Stomach (tissue), 8 donors: ENCODE measurements at regions not wholly inside any gene's neighbourhood (a gene's known extent, or its start where the extent isn't known, plus 50 kb on each side); places are given as distances from the start of the nearest gene placed in this dataset.
A peak's percentile ranks its signal among the peaks of the same experiment; 100 is the strongest.

Experiments used
- DNase-seq, 2 donors: peaks; one replicate each; pipeline versions ENCODE4 v3.0.0 to v3.0.0-alpha.2; 2013 to 2019
- H3K27ac ChIP-seq, 5 donors: fragments of 200-600 bp in 4 of 5; sonication (generic) in 4 of 5; one replicate each; pipeline ENCODE4 v1.5.1; 2013 to 2019; ENCODE audit warnings: mild to moderate bottlenecking in 1 of 5, moderate library complexity in 1 of 5
- H3K27me3 ChIP-seq, 3 donors: fragments of 200-600 bp; sonication (generic); one replicate each; pipeline ENCODE4 v1.5.1; 2017 to 2019; ENCODE audit warnings: mixed run types in 1 of 3
- H3K36me3 ChIP-seq, 4 donors: fragments of 200-600 bp; sonication (generic); 1 replicate in 3 of 4; 2 replicates in 1 of 4; pipeline ENCODE4 v1.5.1; 2016 to 2019
- H3K4me1 ChIP-seq, 4 donors: fragments of 200-600 bp; sonication (generic); one replicate each; pipeline ENCODE4 v1.5.1; 2016 to 2019
- H3K4me3 ChIP-seq, 4 donors: fragments of 200-600 bp; sonication (generic) in 3 of 4; one replicate each; pipeline ENCODE4 v1.5.1; 2016 to 2019; ENCODE audit warnings: mild to moderate bottlenecking in 1 of 4
- H3K9me3 ChIP-seq, 4 donors: fragments of 200-600 bp; sonication (generic); one replicate each; pipeline ENCODE4 v1.5.1; 2016 to 2019
- CTCF ChIP-seq, 7 experiments: fragments of 450-650 bp in 4 of 7; fragments of 200-600 bp in 3 of 7; sonication (generic) in 3 of 7; IDR thresholded peaks; one replicate each; pipeline ENCODE4 v1.5.1; 2016 to 2019; ENCODE audit warnings: antibody characterized with exemption in 7 of 7, control low read depth in 2 of 7, mild to moderate bottlenecking in 1 of 7
- EP300 ChIP-seq: sonication (generic); formaldehyde crosslinking; IDR thresholded peaks from one replicate; pipeline ENCODE4 v1.6.1; 2017; ENCODE audit warnings: antibody characterized with exemption
- POLR2A ChIP-seq, 4 donors: fragments of 450-650 bp; IDR thresholded peaks; one replicate each; pipeline ENCODE4 v1.6.1; 2016; ENCODE audit warnings: antibody characterized with exemption in 4 of 4, control low read depth in 2 of 4, mild to moderate bottlenecking in 1 of 4, moderate library complexity in 1 of 4
- POLR2AphosphoS5 ChIP-seq, 3 donors: sonication (generic); formaldehyde crosslinking; IDR thresholded peaks; one replicate each; pipeline ENCODE4 v1.6.1; 2016; ENCODE audit warnings: antibody characterized with exemption in 3 of 3
- WGBS, 5 donors: extraction: QIAGEN DNeasy Blood & Tissue Kit in 3 of 5; methylation state at CpG; one replicate each; pipeline versions ENCODE4 v1.1.5 to v1.1.7; 2013 to 2018; 5-methylcytosine and 5-hydroxymethylcytosine counted together
- intact Hi-C: fragments of 100-400 bp; cut with DNase I; formaldehyde crosslinking; loops from one replicate; pipeline ENCODE4 v1.15.1; 2023; ENCODE audit warnings: low total_unique reads
- donor health status: healthy with polysubstance abuse.
- donor health status: Bipolar disorder and iron deficiency.
- donor health status: healthy.

GRCh38 chr2:145325485-145325884 is 805.6 kb upstream of the ZEB2 start:
- 74 to 82% (median 76%) methylated on average over 4 of the region's 4 CpGs for WGBS, 5 donors
- Histone ChIP-seq H3K36me3 (no peaks in the 10 kb centered on the region), H3K9me3 (no peaks in the 10 kb centered on the region), H3K27ac (no peak overlapping the region), H3K4me1 (no peaks in the 10 kb centered on the region), H3K4me3 (no peak overlapping the region), H3K27me3 (no peaks in the 10 kb centered on the region)
- DNase-seq = no peak
- TF ChIP-seq POLR2AphosphoS5 (IDR thresholded peaks at IDR 0.05) (no peak), POLR2A (IDR thresholded peaks at IDR 0.05) (no peak), CTCF (IDR thresholded peaks at IDR 0.05) (no peak), EP300 (no peak)
- intact Hi-C loops = no loop called here

GRCh38 chr2:145324748-145325147 is 804.8 kb upstream of the ZEB2 start:
- DNase-seq = no peak
- Histone ChIP-seq H3K27ac (no peak overlapping the region), H3K4me1 (no peaks in the 10 kb centered on the region), H3K4me3 (no peak overlapping the region), H3K27me3 (no peaks in the 10 kb centered on the region), H3K36me3 (no peaks in the 10 kb centered on the region), H3K9me3 (no peaks in the 10 kb centered on the region)
- TF ChIP-seq EP300 = no peak
- TF ChIP-seq CTCF (IDR thresholded peaks at IDR 0.05) = no peak
- TF ChIP-seq POLR2AphosphoS5 (IDR thresholded peaks at IDR 0.05) = no peak
- no peak for TF ChIP-seq POLR2A (IDR thresholded peaks at IDR 0.05)
- WGBS, 5 donors = 76 to 97% (median 90%) methylated on average over 1 of the region's 1 CpG
- intact Hi-C loops = no loop called here

- TF ChIP-seq CTCF (IDR thresholded peaks at IDR 0.05) (no peak), EP300 (no peak), POLR2AphosphoS5 (IDR thresholded peaks at IDR 0.05) (no peak), POLR2A (IDR thresholded peaks at IDR 0.05) (no peak)
- intact Hi-C loops = no loop called here
- no peak overlapping the region for H3K4me3 ChIP-seq
- no peak overlapping the region for H3K27ac ChIP-seq
- no peaks in the 10 kb centered on the region for H3K9me3 ChIP-seq
- H3K27me3 ChIP-seq = no peaks in the 10 kb centered on the region
- H3K4me1 ChIP-seq = no peaks in the 10 kb centered on the region
- peak in 1 of 2 donors; percentile 11 for DNase-seq
- H3K36me3 ChIP-seq = no peaks in the 10 kb centered on the region
- 62 to 72% (median 66%) methylated on average over 2 of the region's 2 CpGs for whole genome bisulfite sequencing, 5 donors
Observed at GRCh38 chr2:145323512-145323911, 803.6 kb upstream of the ZEB2 start.

- Histone ChIP-seq H3K27ac (no peak overlapping the region), H3K4me1 (no peaks in the 10 kb centered on the region), H3K9me3 (no peaks in the 10 kb centered on the region), H3K27me3 (no peaks in the 10 kb centered on the region), H3K4me3 (no peak overlapping the region), H3K36me3 (no peaks in the 10 kb centered on the region)
- DNase-seq = no peak
- 67 to 81% (median 76%) methylated on average over 2 of the region's 2 CpGs for WGBS, 5 donors
- intact Hi-C loops = no loop called here
- TF ChIP-seq POLR2AphosphoS5 (IDR thresholded peaks at IDR 0.05) (no peak), CTCF (IDR thresholded peaks at IDR 0.05) (no peak), POLR2A (IDR thresholded peaks at IDR 0.05) (no peak), EP300 (no peak)
Observed at GRCh38 chr2:145321344-145321743, 801.4 kb upstream of the ZEB2 start.
